ENCODE measurements at regions not wholly inside any gene's neighbourhood (a gene's known extent, or its start where the extent isn't known, plus 50 kb on each side); places are given as distances from the start of the nearest gene placed in this dataset.

- no peak for DNase-seq
These were observed 56.8 kb downstream of the IZUMO3 start for GRCh38 chr9:24488896-24489295.

GRCh38 chr9:24487946-24488345, 57.8 kb downstream of the IZUMO3 start:
- no peak for DNase-seq

- no peak for DNase-seq
These were observed 58.3 kb downstream of the IZUMO3 start for GRCh38 chr9:24487250-24487861.

- DNase-seq = no peak
These were observed 66.2 kb downstream of the IZUMO3 start for GRCh38 chr9:24479361-24480059.

DNA sequence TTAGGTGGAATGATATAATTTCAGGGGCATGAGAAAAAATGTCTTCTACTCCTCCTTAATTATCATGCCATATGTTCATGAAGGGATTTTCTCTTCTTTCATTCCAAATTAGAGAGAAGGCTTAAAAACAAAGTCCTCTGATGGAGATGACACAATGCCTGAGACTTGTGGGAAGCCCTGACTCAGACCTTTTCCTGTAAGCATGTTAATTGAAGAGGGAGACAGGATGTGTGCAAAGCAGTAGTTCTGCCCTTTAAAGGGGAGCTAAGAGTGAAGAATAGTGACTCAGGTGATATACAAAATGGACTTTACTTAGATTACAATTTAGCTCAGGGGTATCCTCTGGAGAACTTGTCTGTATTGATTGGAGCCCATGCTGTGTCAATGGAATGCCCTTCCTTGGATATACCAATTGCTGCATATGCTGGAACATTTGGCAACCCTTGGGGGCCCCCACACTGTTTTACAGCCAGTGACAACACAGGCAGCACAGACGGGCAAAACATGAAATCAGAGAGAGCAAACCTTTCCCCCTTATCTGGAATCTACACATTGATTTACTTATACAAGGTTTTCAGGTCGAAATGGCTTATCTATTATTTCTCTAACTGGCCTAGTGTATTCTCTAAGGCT, 81.3 kb downstream of the IZUMO3 start:
- no peak for DNase-seq

DNA sequence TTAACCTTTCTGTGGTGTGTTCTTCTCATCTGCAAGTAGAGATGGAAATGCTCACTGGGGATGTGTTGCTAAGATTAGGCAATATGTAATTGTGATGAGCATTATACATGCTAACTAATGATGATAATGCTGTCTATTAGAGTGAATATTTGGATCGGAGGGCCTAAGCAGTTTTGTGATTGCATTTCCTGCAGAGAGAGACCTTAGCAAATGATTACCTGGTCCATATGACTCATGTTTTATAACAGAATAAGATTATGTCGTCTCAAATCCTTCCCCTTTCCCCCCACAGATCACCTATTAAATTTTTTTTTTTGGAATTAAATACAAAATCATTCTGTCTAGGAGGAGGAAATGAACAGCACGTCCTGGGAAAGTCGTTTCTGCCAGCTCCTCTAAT, 82.7 kb downstream of the IZUMO3 start:
- no peak for DNase-seq

DNA sequence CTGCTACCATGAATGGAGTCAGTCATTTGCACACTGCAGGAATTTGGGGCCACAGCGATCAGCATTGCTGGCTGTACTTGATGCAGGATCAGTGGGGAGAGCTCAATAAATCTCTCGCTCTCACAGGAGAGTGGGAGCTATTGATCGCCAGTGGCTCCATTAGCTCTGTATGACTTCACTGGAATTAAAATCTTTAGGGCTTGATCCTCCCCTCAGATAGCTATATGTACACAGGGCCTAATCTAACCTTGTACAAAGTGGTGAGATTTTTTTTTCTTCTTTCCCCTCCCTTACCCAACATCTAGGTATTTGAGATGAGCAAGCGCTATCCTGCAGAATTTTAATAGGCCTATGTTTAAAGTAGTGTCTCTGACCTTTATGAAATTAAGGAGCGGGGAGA, 84.9 kb downstream of the IZUMO3 start:
- no peak for DNase-seq

- no peak for DNase-seq
These were observed 85.7 kb downstream of the IZUMO3 start for GRCh38 chr9:24459953-24460352.

DNA sequence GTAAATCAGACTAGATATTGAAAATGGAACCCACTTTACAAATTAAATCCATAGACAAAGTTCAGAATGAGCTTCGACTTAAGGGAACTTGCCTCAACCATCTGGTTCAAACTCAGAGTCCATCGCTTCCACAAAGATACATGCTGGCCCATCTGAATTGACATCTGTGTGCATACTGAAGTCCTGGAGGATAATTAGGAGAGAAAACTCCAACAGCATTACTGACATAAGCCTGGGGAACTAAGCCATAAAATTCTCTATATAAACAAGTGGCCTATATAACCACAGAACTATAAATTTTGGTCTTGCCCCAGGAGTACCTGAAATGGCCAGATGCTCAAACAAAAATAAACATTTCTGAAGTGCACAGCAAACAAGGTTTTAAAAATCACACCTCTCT, 94.4 kb downstream of the IZUMO3 start:
- no peak for DNase-seq

DNA sequence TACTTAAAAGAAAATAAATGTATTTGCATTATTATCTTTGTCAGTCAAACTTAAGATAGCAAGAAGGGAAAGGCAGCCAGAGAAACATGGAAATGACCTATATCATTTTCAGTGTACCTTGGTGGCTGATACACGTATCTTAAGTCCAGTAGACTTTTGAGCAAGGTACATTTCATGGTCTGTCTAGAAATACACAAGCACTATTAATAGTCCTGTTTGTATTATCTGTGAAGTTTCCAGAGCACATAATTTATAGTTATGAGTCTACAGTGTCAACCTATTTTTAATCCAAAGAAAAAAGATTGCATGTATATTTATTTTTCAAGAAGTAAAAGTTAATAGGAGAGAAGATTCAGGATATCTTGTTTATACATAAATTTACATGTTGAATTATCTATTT, 95.7 kb downstream of the IZUMO3 start:
- no peak for DNase-seq

DNA sequence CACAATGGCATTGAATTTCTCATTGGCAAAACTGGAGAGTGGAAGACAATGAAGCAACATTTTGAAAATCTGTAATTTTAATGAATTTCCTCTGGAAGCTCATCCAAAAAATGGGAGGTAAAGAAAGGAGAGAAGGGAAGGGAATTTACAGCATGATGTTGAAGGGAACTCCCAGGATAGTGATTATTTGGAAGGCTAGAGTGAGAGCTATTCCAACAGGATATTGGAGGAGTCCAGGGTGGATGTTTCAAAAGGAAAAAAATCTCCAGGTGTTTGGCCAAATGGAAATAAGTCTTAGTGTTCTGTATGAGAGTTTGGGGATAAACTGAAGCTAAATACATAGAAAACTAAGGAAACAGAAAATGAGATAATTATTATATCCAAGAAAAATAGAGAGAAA, 106.2 kb downstream of the IZUMO3 start:
- no peak for DNase-seq

- DNase-seq = no peak
These were observed 106.8 kb downstream of the IZUMO3 start for GRCh38 chr9:24438876-24439275.

- no peak for DNase-seq
These were observed 108.9 kb downstream of the IZUMO3 start for GRCh38 chr9:24436761-24437160.

- DNase-seq = no peak
These were observed 111.5 kb downstream of the IZUMO3 start for GRCh38 chr9:24434183-24434582.

DNA sequence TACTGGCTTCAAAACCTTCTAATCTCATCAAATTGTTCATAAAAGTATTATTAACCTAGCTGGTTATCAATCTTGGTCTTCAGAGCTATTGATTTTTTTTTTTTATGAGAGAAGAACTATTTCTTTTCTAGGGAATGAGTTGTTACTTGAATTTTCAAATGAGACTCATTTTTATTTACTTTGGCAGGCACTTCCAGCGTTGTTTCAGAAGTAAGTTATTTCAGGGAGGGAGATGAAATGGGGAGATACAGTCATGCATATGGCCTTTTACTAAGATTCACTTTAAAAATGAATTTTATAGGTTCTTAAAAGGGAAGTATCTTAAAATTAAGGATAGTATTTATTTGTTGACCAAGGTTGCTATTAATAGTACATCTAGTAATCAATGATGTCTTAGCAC, 129.6 kb downstream of the IZUMO3 start:
- DNase-seq = no peak

- no peak for DNase-seq
These were observed 132.0 kb downstream of the IZUMO3 start for GRCh38 chr9:24413651-24414050.

DNA sequence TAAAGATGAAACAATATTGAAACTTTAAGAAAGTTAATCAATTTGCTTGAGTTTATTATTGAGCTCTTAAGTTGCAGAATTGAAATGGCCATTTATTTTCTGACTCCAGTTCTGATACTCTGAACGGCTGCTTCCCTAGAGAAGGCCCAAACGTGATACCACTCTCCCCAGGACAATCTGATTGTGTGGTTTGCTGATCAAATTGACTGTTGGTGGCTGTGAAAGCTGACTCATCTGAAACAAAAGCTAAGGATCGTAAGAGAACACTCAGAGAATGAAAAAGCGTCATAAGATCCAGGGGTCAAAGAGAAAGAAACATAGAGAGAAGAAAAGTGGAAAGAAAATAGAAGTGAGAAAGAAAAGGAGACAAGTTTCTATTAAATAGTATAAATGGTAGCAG, 147.2 kb downstream of the IZUMO3 start:
- no peak for DNase-seq

DNA sequence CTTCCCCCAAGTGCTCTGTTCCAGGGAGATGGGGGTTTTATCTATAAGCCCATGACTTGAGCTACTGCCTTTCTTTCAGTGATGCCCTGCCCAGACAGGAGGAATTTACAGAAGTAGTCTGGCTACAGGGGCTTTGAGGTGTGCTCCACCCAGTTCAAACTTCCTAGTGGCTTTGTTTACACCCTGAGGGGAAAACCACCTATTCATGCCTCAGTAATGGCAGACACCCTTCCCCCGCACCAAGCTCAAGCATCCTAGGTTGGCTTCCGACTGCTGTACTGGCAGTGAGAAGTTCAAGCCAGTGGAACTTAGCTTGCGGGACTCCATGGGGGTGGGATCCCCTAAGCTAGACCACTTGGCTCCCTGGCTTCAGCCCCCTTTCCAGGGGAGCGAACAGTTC, 154.6 kb downstream of the IZUMO3 start:
- DNase-seq = no peak

DNA sequence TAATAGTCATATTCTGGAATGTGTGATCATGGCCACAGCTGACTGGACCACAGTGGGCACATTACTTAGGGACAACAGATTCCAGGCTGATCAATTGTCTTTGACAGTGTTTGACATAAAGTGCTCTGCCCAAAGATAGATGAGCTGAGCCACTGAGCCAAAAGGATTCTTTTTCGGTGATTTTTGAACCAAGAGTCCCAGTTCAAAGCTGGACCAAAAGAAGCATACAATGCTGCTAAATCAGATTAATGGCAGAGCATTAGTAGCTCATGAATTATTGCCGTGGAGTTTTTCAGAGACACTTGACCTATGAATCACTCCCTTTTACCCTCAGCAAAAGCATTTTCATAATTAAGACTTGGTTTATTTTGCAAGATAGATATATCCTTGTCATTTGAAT, 160.6 kb downstream of the IZUMO3 start:
- no peak for DNase-seq

GRCh38 chr9:24382566-24382965, 163.1 kb downstream of the IZUMO3 start:
- no peak for DNase-seq

- DNase-seq = no peak
These were observed 164.5 kb downstream of the IZUMO3 start for GRCh38 chr9:24381205-24381604.

GRCh38 chr9:24359046-24359445, 186.7 kb downstream of the IZUMO3 start:
- no peak for DNase-seq

- DNase-seq = no peak
These were observed 193.7 kb downstream of the IZUMO3 start for GRCh38 chr9:24351973-24352372.

DNA sequence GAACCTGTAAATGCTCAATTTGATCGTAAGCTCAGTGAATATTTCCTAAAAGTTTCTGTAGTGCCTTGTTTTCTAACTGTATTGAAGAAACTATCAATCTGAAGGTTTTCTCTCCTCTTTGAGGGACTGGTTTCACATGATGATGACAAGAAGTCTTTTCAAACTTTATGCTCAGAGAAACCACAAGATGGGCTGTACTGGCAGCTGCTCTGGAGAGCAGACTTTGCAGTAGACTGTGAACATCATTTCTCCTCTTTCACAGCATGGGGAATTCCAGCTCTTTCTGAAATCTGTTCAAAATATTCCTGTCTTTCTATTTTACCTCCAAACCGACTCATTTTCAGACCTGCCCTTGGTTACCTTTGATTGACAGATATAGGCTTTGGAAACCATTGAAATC, 194.4 kb downstream of the IZUMO3 start:
- DNase-seq = no peak

DNA sequence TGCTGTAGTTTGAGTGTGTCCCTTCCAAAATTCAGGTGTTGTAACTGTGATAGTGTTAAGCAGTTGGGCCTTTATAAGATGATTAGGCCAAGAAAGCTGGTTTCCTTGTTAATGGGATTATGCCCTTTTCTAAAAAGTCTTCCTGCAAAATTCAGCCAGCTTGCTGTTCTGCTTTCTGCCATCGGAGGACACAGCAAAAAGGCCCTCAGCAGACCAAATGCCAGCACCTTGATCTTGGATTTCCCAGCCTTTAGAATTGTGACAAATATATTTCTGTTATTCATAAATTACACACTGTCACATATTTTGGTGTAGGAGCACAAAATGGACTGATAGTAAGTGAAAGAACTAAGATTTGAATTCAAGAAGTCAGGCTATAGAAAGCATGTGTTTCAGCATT, 203.2 kb downstream of the IZUMO3 start:
- no peak for DNase-seq
